Caki2 (cell line): ENCODE measurements at regions not wholly inside any gene's neighbourhood (a gene's known extent, or its start where the extent isn't known, plus 50 kb on each side); places are given as distances from the start of the nearest gene placed in this dataset.

Source experiments
- DNase-seq: peaks from one replicate; pipeline ENCODE4 v3.0.0-alpha.2; 2015; ENCODE audit warnings: low read depth
- in situ Hi-C: cut with HindIII; loops from 2 replicates; pipeline ENCODE4 v1.10.0; 2016; ENCODE audit warnings: low sequenced_read_pairs, low pct_unique_long_range_greater_than_20kb, mixed read lengths

DNA sequence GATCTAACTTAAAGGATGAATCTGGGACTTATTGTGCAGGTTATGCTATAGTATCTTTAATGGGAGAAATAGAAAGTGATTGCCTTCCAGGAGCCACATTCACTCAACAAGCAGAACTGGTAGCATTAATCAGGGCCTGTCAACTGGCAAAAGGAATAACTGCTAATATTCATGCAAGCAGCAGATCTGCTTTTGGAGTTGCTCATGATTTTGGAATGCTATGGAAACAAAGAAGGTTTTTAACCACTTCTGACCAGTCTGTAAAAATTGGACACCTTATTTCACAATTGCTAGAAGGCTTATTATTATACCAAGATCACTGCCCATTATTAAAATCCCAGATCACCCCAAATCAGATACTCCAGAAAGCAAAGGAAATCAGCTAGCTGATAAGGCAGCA, 200.4 kb downstream of the MREG start:
- in situ Hi-C loops = no loop called here
- DNase-seq = no peak

DNA sequence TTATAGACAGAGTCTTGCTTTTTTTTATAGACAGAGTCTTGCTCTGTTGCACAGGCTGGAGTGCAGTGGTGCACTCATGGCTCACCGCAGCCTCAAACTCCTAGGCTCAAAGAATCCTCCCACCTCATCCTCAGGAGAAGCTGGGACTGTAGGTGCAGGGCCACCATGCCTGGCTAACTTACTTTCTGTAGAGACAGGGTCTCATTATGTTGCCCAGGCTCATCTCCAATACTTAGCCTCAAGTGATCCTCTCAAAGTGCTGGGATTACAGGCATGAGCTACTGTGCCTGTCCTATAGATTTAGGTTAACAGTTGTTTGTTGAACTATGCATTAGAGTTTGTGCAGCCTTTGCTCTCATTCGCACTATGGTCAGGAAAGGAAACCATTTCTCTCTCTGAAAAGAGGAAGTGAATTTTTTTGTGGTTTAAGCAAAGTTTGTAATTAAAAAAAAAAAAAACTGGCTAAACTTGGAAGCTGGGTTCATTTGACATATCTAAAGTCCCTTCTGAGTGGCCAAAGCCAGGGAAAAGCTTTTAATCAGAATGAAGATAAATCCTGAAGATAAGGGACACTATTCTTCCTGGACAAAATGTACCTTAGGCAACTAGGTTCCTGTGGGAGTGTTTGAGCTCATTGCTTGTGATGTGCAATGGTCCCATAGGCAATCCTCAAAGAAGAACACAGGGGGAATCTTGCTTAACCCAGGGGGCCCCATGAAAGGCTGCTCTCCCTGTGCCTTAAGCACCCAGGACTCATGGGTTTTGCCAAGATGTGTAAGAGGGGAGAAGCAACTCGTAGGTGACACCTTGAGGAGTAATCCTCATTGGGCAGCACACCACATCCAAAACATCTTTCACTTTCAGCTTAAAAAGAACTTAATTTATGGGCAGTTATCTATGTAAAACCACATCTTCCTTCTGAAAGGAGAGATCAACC, 201.7 kb downstream of the MREG start:
- no peak for DNase-seq
- in situ Hi-C loops = no loop called here

DNA sequence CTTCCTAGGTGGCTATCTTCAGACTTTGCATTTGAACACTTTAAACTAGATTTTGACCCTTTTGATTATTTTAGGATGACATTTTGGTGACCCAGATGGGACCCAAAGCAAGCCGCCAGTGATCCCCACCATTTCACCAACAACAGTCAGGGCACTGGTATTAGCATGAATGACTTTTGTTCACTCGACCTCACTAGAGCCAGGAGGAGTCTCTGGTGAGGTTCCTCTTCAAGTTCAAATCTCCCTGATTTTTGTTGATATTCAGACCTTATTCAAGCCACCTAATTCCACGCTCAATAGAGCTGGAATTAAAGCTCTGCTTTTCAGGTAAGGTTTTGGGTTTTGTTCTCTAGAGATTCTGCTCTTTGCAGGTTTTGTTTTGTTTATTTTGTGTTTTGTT, 202.3 kb downstream of the MREG start:
- in situ Hi-C loops = no loop called here

DNA sequence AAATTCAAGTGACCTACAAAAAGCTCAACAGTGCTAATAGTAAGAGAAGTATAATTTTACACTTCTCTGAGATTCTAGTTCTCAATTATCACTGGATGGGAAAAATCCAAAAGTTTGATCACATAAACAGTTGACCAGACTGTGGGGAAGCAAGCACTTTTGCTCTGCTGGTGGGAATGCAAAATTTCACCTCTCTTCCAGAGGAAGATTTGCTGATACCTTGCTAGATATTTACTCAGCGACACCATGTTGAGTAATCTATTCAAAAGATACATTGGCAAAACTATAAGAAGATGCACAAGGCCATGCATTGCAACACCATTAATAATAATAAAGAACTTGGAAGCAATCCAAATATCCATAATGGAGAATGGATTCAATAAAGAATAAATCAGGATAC, 204.4 kb downstream of the MREG start:
- in situ Hi-C loops = no loop called here
- DNase-seq = no peak

More for the DNA sequence above, 202.3 kb downstream of the MREG start:
- DNase-seq = no peak

DNA sequence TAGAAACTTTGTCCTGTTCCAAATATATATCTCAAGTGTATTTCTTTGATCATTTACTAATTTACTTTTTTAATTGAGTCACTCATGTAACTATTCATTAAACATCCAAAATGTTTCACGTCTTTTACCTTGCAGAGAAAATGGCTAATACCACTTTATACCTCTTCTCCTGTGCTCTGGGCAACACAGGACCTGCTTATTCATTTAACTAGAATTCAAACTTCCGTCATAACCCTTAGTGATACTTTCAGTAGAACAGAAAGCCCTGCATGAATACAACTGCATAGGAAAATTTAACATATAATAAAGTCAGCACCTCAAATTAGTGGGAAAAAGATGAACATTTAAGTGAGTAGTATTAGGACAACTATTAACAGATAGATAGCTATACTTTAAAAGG, 205.2 kb downstream of the MREG start:
- in situ Hi-C loops = no loop called here
- DNase-seq = no peak

DNA sequence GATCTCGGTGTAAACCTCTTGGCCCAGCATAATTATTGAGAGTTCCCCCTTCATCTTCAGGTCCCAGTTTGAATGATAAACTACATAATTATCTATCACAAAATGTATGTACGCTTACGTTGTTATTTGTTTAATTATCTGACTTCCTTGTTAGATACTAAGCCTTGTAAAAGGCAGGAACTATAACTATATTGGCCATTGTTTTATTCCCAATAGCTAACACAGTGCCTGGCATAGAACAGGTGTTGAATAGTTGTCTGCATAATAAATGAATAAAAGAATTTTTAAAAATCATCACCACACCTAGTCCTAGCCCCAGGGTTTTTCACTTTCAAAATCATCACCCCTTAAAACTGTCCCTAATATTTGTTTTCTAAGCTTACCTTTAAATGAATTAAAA, 207.9 kb downstream of the MREG start:
- in situ Hi-C loops = no loop called here

DNA sequence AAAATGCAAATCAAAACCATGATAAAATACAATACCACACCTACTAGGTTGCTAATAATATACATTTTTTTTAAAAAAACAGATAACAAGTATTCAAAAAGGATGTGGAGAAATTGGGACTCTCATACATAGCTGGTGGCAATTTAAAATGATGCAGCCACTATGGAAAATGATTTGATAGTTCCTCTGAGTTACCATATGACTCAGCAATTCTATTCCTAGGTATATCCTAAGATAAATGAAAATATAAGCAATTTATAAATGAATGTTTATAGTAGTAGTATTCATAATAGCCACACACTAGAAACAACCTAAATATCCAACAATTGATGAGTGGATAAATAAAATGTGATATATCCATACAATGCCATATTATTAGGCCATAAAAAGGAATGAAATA, 210.2 kb downstream of the MREG start:
- DNase-seq = no peak
- in situ Hi-C loops = no loop called here

More for the DNA sequence above, 207.9 kb downstream of the MREG start:
- no peak for DNase-seq

DNA sequence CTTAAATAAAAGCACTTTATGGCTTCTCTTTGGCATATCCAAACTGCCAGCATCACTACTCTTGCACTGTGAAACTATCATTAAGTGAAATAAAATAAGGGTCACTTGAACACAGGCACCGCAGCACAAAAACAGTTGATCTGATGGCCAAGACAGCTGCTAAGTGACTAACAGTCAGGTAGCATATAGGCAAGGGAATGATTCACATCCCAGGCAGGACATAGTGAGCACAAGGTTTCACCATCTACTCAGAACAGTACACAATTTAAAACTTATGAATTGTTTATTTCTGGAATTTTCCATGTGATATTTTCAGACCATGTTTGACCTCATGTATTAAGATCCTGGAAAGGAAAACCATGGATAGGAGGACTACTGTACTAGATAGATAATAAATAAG, 214.2 kb downstream of the MREG start:
- DNase-seq = no peak
- in situ Hi-C loops = no loop called here

DNA sequence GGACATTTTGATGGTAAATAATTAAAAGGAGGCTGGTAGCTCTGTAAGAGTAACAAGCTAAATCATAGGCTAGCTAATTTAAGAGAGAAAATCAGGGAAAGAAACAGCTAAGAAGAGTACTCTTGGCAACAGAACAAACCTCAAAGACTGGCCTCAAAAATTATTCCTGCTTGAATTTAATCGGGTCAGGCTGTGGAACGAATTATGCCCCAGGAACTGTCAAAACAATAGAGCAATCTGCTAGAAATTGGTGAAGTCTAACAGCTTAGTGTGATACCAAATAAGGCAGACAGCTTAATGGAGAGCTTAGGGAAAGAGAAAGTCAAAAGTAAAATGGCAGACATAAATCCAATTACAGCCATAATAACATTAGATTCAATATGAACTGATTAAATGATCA, 215.7 kb downstream of the MREG start:
- in situ Hi-C loops = no loop called here
- no peak for DNase-seq

DNA sequence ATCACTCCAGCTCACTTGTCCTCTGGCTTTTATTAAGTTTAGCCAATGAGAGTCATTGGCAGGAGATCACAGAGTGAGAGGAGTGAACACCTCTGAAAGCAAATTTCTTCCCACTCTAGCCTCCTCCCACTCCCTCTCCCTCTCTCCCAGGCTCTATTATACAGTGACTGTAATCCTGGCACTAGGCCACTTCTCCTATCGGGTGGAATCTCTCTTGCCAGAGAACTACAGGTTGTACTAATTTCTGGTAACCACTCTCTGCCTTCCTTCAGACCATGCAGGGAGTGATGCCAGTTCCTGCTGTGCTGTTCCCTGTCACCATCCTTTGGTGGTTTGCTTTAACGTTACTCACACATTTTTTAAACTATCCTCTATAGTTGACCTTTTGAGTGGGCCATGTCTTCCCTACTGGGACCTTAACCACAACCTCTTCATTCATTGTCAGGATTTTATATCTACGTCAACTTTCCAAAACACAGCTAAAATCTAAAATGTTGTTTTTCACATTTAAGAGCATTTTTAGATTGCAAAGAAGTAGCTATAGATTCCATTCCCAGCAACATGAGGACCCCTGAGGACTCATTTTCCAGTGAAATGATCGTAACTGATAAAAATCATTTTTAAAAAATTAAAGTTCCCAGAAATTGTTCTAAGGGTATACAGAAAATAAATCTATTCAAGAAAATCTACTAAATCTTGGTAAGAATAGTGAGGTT, 217.1 kb downstream of the MREG start:
- in situ Hi-C loops = no loop called here
- peak; percentile 66 for DNase-seq

DNA sequence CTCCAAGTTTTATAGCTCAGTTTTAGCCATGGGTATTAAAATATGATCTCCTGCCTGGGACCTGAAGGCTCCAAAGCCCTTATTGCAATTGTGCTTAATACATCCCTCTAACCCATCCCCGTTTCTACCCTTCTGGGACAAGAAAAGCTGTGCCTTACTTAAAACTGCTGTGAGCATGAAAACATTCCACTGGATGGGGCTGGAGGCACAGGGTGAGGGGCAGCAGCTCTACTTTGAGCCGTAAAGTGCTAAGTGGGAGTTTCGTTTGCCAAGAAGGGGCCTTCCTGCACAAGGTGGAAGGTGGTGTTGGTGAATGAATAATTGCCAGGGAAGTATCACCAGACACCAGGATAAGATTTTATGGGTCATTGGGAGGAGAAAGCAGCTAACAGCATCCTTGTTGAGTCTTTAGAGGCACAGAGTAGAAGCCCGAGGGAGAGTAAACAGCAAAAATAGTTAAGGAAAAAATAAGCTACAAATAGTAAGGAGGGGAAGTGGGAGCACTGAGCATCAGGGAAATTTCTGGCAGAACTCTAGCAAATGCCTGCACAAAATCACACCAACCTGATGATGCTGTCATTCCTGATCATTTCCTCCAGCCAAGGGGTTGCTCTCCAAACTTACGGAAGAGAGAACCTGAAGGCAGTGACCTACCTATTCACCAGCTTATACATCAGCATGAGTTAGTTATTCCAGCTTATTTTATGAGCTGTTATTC, 218.4 kb downstream of the MREG start:
- in situ Hi-C loops = no loop called here
- no peak for DNase-seq

DNA sequence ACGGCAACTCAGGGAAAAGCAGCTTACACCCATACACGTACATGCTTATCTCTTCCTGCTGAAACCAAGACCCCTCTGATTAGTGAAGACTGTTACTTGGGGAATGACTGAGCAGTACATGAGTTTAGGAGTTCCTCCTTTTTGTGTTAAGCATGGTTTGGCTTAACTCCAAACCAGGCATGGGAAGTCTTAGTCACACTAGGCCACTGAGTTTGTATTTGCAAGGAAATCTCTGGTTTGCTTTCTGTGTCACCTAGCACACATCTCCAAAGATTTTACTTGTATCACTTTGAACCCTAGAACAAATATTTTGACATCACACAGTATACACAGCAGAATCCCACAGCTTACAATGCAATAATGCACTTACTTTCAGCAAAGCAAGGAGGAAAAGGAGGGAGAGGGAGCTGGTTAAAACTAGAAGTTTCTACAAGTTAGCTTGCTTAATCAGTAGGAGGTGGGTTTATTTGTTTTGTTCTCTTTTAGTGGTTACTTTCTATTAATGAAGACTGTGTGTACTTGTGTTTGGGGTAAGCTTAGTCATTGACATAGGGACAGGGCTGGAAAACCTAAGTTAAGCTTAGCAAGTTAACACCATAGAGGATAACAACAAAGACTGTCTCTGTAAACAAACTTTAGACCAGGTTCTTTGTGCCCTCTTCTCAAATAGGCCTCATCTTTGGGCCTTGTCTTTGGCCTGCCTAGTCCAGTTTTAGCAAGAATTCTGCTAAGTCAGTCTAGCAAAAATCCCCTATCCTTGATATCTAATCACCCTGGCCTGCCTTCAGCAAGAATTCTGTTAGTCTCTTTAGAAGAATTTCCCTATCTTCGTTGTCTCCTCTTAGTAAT, 219.4 kb downstream of the MREG start:
- peak; percentile 69 for DNase-seq
- in situ Hi-C loops = no loop called here

DNA sequence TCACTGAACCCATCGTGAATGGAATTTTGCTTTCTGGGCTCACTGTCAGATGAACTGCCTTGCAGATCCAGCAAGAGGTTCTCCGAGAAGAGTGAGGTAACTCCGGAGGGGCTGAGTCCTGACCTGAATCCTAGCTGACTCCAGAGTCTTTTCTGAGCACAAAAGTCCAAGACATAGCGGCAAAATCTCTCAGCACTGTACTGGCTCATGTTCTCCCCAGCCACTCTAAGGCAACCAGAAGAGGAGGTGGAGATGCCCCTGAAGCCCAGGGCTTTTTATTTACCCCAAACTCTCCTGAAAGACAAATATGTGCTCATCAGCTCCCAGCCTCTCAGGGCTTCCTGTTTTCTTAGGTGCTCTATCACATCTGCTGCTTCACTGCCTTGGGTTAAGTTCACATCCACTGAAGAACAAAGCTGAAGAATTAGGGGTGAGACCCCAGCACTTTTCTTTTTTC, 221.8 kb downstream of the MREG start:
- no peak for DNase-seq
- in situ Hi-C loops = no loop called here

DNA sequence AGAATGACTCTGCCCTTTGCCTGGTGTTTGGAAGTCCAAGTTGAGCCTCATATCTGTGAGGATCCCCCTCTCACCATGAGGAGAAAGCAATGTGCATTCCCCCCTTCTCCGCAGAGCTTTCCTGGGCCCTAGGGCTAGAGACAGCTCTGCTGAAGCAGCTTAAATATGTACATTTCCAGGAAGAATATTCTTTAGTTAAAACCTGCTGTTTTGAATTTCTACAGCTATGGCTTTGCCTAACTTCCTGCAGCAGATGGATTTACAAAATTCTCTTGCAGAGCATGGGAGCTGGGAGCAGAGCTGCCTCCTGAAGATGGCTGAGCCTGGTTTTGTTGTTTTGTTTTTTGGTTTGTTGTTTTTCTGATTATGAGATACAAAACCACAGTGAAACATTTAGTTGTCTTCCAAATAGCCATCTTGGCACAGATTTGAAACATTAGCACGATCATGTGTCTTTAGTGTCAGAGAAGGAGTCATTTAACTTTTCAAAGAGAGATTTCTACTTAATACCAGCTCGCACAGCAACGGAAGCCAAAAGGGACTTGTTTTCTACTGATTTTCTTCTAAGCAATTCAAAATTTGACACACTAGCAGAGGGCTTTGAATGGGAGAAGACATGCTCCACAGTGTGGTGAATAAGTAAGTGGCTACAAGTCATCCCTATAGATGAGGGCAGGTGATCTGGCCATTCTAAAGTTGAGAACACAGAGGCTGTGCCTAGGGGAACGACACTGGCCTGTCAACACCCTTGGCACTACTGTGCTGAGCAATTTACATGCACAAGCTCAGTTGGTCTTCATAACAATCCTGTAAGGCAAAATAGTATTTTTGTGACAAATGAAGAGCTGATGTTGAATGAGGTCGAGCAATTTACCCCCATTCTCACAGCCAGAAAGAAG, 222.6 kb downstream of the MREG start:
- DNase-seq = no peak
- in situ Hi-C loops = no loop called here

DNA sequence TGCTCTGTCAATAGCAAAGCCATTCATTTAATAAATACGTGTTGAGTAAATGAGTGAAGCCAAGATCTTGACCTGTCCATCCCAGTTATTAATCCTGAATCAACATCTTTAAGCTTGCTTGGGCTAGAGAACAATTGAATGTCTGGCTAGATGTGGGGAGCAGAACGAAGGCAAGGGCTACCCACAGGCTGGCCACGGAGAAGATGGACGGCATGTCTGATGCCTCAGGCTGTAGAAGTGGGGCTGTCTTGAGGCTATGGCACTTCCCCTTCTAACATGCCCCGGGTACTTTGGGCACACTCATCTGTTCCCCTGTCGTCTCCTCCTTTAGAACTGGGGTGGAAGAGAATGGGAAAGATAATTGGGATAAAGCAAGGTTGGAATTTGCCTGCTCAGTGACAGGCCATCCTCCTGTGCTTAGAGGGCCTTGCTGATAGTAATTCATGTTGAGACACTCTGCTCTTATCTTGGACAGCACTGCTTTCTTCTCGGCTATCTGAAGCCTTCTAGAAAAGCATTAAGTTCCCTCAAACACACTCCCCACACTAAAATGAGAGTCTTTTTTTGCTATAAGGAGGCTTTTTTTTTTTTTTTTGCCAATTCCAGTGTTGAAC, 225.7 kb downstream of the MREG start:
- DNase-seq = no peak
- in situ Hi-C loops = no loop called here

DNA sequence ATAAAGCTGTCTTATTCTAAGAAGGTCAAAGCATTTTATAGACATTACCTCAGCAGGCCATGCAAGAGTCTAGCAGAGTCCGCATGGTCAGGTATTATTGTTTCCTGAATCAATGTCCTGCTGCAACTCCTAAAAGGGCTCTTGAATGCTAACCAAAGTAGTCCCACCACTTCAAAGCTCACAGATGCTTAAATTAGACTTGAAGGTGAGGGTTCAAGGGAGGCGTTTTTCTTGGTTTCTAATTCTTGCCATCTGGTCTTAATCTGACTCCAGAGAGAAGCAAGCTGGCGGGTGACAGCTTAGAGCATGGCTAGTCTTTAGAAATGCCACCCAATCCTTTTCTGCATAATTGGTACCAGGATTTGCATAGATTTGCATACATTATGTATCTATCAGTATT, 226.3 kb downstream of the MREG start:
- in situ Hi-C loops = no loop called here
- DNase-seq = no peak

DNA sequence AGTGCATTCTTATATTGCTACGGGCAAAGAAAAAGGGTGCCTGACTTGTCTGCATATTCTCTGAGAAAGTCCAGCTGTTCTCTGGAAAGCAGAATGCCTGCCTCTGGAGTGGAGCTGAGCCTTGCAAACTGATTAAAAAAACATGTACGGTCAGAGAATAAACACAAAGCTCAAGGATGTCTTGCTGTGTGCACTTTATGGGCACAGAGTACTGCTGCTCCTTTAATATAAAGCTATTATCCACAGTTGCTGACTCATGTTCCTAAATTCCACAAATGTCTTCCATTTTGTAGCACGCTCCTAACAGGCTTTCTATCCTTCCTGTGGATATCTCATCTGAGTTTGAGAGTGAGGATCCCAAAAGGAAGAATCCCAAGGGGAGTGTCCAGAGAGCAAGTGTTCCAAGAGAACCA, 229.0 kb downstream of the MREG start:
- in situ Hi-C loops = no loop called here
- DNase-seq = no peak
